Spinal cord (tissue), 9 donors: ENCODE measurements at regions not wholly inside any gene's neighbourhood (a gene's known extent, or its start where the extent isn't known, plus 50 kb on each side); places are given as distances from the start of the nearest gene placed in this dataset.
A peak's percentile ranks its signal among the peaks of the same experiment; 100 is the strongest.

Source experiments
- DNase-seq, 6 donors: peaks; one replicate each; pipeline versions ENCODE4 v3.0.0 to v3.0.0-alpha.2; 2013 to 2015; ENCODE audit warnings: low spot score in 6 of 6, low read depth in 4 of 6
- H3K27ac ChIP-seq: one replicate; pipeline ENCODE4 v1.5.1; 2013; ENCODE audit warnings: low read depth, low read length, control low read depth
- H3K27me3 ChIP-seq: one replicate; pipeline ENCODE4 v1.6.1; 2013; ENCODE audit warnings: low read length; ENCODE audit not compliant: control insufficient read depth, insufficient read depth
- H3K36me3 ChIP-seq: one replicate; pipeline ENCODE4 v1.6.1; 2013; ENCODE audit warnings: low read length; ENCODE audit not compliant: control insufficient read depth, insufficient read depth
- H3K4me1 ChIP-seq: one replicate; pipeline ENCODE4 v1.6.1; 2013; ENCODE audit warnings: low read length; ENCODE audit not compliant: control insufficient read depth, insufficient read depth
- H3K4me3 ChIP-seq: one replicate; pipeline ENCODE4 v1.5.1; 2013; ENCODE audit warnings: low read depth, low read length, control low read depth
- H3K9me3 ChIP-seq: one replicate; pipeline ENCODE4 v1.6.1; 2013; ENCODE audit warnings: low read length; ENCODE audit not compliant: control insufficient read depth, insufficient read depth
- WGBS: methylation state at CpG from one replicate; pipeline ENCODE4 v1.1.5; 2013; ENCODE audit warnings: missing lambda C conversion rate; ENCODE audit not compliant: insufficient coverage; 5-methylcytosine and 5-hydroxymethylcytosine counted together
- donor health status: healthy.

GRCh38 chr18:60549338-60549960, 176.9 kb upstream of the MC4R start:
- WGBS, result no CpG with 5 or more reads among the region's 2 CpGs
- no peaks in the 10 kb centered on the region for H3K4me1 ChIP-seq
- no peak overlapping the region for H3K4me3 ChIP-seq
- peaks cover 2% of the 10 kb centered on the region for H3K9me3 ChIP-seq
- no peaks in the 10 kb centered on the region for H3K27me3 ChIP-seq
- H3K27ac ChIP-seq, result no peak overlapping the region
- no peaks in the 10 kb centered on the region for H3K36me3 ChIP-seq
- DNase-seq, result peak; percentile 21 to 93 (median 48)

GRCh38 chr18:60552948-60553347, 180.4 kb upstream of the MC4R start:
- H3K4me1 ChIP-seq, result no peaks in the 10 kb centered on the region
- H3K27ac ChIP-seq, result no peak overlapping the region
- H3K27me3 ChIP-seq, result no peaks in the 10 kb centered on the region
- peaks cover 2% of the 10 kb centered on the region for H3K9me3 ChIP-seq
- no peak overlapping the region for H3K4me3 ChIP-seq
- no peaks in the 10 kb centered on the region for H3K36me3 ChIP-seq
- WGBS, result 95% methylated on average over 8 of the region's 8 CpGs
- no peak for DNase-seq

- 58% methylated on average over 3 of the region's 3 CpGs for WGBS
- H3K4me3 ChIP-seq, result no peak overlapping the region
- DNase-seq, result no peak
- H3K36me3 ChIP-seq, result no peaks in the 10 kb centered on the region
- H3K9me3 ChIP-seq, result peaks cover 2% of the 10 kb centered on the region
- H3K4me1 ChIP-seq, result no peaks in the 10 kb centered on the region
- no peaks in the 10 kb centered on the region for H3K27me3 ChIP-seq
- no peak overlapping the region for H3K27ac ChIP-seq
These were observed 182.4 kb upstream of the MC4R start for GRCh38 chr18:60554967-60555366.

GRCh38 chr18:60555625-60556024, 183.1 kb upstream of the MC4R start:
- Histone ChIP-seq H3K27ac (no peak overlapping the region), H3K9me3 (peaks cover 2% of the 10 kb centered on the region), H3K4me3 (no peak overlapping the region), H3K36me3 (no peaks in the 10 kb centered on the region), H3K4me1 (no peaks in the 10 kb centered on the region), H3K27me3 (no peaks in the 10 kb centered on the region)
- DNase-seq, result no peak
- 99% methylated on average over 5 of the region's 5 CpGs for WGBS

GRCh38 chr18:60556326-60556725, 183.8 kb upstream of the MC4R start:
- 94% methylated on average over 1 of the region's 1 CpG for WGBS
- Histone ChIP-seq H3K4me1 (no peaks in the 10 kb centered on the region), H3K27ac (no peak overlapping the region), H3K4me3 (no peak overlapping the region), H3K36me3 (no peaks in the 10 kb centered on the region), H3K27me3 (no peaks in the 10 kb centered on the region), H3K9me3 (peaks cover 2% of the 10 kb centered on the region)
- no peak for DNase-seq

GRCh38 chr18:60560071-60560470, 187.5 kb upstream of the MC4R start:
- no peak overlapping the region for H3K4me3 ChIP-seq
- no peak for DNase-seq
- no peak overlapping the region for H3K27ac ChIP-seq
- no peaks in the 10 kb centered on the region for H3K27me3 ChIP-seq
- H3K4me1 ChIP-seq, result no peaks in the 10 kb centered on the region
- H3K9me3 ChIP-seq, result no peaks in the 10 kb centered on the region
- no peaks in the 10 kb centered on the region for H3K36me3 ChIP-seq
- WGBS, result no CpG with 5 or more reads among the region's 2 CpGs

- WGBS, result no CpG with 5 or more reads among the region's 3 CpGs
- no peaks in the 10 kb centered on the region for H3K9me3 ChIP-seq
- H3K36me3 ChIP-seq, result no peaks in the 10 kb centered on the region
- no peaks in the 10 kb centered on the region for H3K27me3 ChIP-seq
- no peak overlapping the region for H3K4me3 ChIP-seq
- H3K4me1 ChIP-seq, result no peaks in the 10 kb centered on the region
- H3K27ac ChIP-seq, result no peak overlapping the region
- no peak for DNase-seq
These were observed 190.5 kb upstream of the MC4R start for GRCh38 chr18:60563082-60563481.

- 90% methylated on average over 3 of the region's 3 CpGs for WGBS
These were observed 195.6 kb upstream of the MC4R start for GRCh38 chr18:60568220-60568619.

GRCh38 chr18:60570172-60570571, 197.6 kb upstream of the MC4R start:
- no peak overlapping the region for H3K27ac ChIP-seq
- DNase-seq, result no peak
- no CpG with 5 or more reads among the region's 1 CpG for WGBS
- no peaks in the 10 kb centered on the region for H3K36me3 ChIP-seq
- H3K27me3 ChIP-seq, result no peaks in the 10 kb centered on the region
- H3K4me3 ChIP-seq, result no peak overlapping the region
- H3K4me1 ChIP-seq, result no peaks in the 10 kb centered on the region
- H3K9me3 ChIP-seq, result no peaks in the 10 kb centered on the region

More at GRCh38 chr18:60568220-60568619, 195.6 kb upstream of the MC4R start:
- Histone ChIP-seq H3K4me1 (no peaks in the 10 kb centered on the region), H3K27ac (no peak overlapping the region), H3K36me3 (no peaks in the 10 kb centered on the region), H3K9me3 (no peaks in the 10 kb centered on the region), H3K27me3 (no peaks in the 10 kb centered on the region), H3K4me3 (no peak overlapping the region)
- DNase-seq, result no peak

GRCh38 chr18:60577457-60577856, 204.9 kb upstream of the MC4R start:
- no peak for DNase-seq
- no peaks in the 10 kb centered on the region for H3K4me1 ChIP-seq
- no peak overlapping the region for H3K4me3 ChIP-seq
- H3K27ac ChIP-seq, result no peak overlapping the region
- no CpG with 5 or more reads among the region's 1 CpG for WGBS
- H3K36me3 ChIP-seq, result no peaks in the 10 kb centered on the region
- no peaks in the 10 kb centered on the region for H3K9me3 ChIP-seq
- H3K27me3 ChIP-seq, result no peaks in the 10 kb centered on the region
